NCI-H69 (cell line): ENCODE measurements at regions not wholly inside any gene's neighbourhood (a gene's known extent, or its start where the extent isn't known, plus 50 kb on each side); places are given as distances from the start of the nearest gene placed in this dataset.
A peak's percentile ranks its signal among the peaks of the same experiment; 100 is the strongest.
"Not testable (repeated sequence)": the region's sequence is repeated elsewhere in the genome, so short reads cannot be mapped to it uniquely, and the experiment has no call there.

ENCODE experiments used
- DNase-seq: peaks from one replicate; lab custom pipeline; 2025; lab: John Stamatoyannopoulos, UW

DNA sequence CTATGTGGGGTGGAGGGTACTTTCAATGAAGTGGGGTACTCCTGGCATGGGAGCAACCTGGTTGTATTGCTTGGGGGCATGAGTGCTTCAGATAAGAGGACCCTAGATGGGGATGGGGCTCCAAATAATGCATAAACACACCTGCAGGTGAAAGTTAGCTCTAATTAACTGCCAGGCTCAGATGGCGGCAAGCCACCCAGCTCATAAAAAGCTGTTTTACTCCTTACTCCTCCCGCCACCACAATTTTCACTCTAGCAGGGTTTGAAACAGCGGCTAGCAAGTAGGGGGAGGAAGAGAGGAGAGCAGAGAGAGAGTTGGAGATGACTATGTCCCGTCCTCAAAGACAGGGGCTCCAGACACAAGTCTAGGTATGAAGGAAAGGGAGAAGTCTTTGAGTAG is 117.7 kb upstream of the WSCD1 start:
- peak; percentile 8 for DNase-seq

DNA sequence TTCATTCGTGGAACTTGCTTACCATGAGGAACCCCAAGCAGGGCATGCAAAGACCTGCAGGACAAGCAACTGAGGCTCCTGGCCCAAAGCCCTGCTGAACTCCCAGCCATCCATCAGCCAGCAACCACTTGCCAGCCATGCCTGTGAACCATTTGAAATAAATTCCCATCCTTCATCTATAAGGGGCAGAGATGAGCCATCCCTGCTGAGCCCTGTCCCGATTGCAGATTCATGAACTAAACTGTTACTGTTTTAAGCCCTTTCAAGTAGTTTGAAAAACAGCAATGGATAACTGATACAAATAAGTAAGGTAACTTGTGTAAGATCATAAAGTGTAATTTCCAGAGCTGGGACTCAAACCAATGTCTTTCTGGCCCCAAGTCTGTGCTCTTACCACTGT is 114.4 kb upstream of the WSCD1 start:
- DNase-seq, result no peak

DNA sequence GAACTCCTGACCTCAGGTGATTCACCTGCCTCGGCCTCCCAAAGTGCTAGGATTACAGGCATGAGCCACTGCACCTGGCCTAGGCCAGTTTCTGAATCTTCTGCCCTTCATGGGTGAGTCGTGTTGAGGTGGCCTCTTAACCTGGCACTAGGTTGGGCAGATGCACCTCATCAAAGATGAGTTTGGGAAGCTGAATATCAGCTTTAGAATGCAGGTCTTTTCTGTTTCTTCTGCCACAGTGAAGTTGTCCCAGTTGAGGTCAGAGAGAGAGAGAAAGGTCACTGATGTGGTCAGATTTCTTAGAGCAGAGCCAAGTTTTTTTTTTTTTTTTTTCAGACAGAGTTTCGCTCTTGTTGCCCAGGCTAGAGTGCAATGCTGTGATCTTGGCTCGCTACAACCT is 111.3 kb upstream of the WSCD1 start:
- no peak for DNase-seq

DNA sequence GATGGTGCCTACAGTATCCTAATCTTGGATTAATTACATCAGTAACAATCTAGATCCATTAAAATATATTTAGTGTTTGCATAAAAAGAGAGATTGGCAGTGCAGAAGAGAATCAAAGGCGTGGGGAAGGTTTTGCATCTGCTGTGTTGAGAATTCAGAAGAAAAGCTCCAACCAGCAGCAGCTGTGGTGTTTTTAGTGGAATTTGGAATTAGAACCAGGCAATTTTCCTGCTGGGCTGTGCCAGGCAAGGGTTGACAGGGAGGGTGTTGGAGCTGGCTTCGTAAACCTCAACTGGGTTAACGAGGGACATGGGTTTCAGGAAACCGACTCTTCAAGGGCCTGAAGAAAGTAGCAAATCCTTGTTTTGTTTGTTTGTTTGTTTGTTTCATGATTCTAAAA is 107.8 kb upstream of the WSCD1 start:
- no peak for DNase-seq

DNA sequence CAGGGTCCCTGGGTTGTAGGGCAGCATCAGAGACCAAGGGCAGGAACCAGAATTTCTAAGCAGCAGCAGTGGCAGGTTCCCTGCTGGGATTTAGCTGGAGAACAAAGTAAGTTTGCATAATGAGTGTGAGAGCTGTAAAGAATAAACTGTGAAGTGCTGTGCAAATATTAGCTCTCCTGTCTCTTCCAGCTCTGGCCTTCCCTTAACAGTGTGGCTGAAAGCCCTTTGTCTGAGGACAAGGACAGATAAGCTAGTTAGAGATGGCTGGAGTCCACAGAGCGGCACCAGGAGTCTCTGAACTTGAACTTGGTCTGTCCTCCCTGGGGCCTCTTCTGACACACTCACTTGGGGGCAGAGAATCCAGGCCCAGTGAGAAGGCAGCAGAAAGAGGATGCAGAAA is 98.2 kb upstream of the WSCD1 start:
- DNase-seq, result peak; percentile 79

DNA sequence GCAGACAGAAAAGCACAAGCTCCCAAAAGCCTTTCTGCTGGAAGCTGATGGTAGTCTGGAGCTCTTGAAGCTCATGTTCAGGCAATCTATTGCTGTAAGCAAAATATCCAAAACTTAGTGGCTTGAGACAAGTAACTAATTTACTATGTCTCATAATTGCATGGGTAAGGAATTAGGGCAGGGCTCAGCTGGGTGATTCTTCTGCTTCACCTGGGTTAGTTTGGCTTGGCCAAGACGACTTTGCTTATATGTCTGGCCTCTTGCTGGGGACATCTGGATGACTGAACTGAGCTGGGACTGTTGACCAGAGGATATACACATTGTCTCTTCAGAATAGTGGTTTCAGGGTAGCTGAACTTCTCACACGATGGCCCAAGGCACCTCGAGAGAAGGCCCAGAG is 96.8 kb upstream of the WSCD1 start:
- DNase-seq, result no peak

DNA sequence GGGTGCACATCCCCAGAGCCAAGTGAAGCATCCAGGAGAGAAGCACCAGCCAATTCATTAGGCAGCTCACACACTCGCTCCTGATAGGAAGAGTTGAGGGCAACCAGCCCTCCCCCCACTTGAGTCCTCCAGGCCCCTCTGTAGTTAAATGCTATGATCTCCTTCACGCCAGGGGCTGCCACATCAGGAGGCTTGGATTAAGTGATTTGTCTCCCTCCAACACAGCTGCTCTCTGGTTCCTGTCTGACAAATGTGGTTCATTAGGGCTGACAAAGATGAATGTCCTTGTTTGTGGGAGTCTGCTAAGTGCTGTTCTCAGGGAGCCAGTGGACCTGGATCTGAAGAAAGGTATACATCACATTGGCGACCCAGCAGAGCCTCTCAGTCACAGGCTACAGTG is 94.5 kb upstream of the WSCD1 start:
- peak; percentile 68 for DNase-seq

DNA sequence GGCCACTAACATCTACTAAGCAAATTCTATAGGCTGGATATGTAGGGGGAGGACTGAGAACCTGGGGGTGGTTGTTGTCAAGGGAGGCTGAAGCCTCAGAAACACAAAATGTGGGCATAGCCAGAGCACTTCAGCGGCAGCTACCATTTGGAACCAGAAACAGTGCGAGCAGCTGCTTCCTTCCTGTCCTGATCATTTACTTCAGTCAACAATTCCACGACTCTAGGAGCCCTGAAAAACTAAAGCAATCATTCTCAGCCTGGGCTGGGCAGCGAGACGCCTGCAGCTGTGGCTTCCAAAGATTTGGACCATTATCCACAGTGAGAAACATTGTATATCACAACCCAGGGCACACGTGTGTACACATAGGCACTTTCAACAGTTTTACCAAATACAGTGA is 93.9 kb upstream of the WSCD1 start:
- DNase-seq, result peak; percentile 27

DNA sequence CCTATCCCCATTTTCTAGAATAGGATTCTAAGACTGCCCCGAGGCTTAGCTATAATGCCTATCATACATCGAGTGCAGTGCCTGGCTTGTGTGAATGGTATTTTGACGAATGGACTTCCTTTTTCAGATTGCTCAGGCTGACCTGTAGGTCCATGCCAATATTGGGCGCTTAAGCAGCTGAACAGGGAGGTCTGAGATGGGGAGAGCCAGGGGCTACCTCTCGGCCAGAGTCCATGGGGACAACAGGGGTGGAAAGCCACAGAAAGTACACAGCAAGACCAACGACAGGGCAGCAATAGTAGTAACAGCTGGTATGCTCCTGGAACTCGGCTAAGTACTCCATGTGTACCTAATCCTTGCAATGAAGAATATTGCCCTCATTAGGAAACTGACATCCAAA is 91.7 kb upstream of the WSCD1 start:
- no peak for DNase-seq

DNA sequence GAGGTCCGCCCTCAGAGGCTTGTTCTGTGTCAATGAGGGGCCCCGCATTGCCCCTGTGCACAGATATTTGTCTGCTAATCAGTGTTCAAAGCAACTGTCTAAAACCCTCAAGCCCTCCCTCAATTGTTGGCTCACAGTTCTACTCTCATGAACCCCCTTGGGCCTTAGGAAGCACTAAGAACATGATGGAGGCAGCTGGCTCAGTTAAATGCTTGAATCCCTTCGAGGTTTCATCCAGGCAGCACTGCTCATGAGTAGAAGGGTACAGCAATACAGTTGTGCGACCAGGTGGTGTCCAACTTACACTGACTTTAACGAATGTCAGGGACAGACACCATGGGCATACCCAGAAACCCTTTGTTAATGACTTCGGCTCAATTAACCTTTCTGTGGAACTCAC is 89.2 kb upstream of the WSCD1 start:
- no peak for DNase-seq

DNA sequence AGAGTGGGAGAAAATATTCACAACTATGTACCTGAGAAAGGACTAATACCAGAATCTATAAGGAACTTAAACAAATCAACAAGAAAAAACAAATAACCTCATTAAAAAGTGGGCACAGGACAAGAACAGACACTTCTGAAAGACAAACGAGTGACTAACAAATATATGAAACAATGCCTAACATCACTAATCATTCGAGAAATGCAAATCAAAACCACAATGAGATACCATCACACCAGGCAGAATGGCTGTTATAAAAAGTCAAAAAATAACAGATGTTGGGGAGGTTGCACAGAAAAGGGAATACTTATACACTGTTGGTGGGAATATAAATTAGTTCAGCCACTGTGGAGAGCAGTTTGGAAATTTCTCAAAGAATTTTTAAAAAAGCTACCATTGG is 83.5 kb upstream of the WSCD1 start:
- no peak for DNase-seq

DNA sequence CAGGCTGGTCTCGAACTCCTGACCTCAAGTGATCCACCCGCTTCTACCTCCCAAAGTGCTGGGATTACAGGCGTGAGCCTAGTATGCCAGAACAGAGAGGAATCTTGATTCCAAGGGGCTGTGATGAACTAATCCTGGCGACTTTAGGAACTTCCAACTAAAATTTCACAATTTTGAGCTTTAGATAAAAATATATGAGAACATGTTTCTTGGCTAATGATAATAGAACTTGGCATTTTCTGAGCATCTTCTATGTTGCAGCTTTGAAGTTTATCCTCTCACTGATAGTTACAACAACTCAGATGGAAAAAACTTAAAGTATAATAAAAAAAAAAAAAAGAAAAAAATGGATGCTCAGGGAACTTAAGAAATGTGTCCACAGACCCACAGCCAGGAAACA is 69.8 kb upstream of the WSCD1 start:
- DNase-seq, result no peak

DNA sequence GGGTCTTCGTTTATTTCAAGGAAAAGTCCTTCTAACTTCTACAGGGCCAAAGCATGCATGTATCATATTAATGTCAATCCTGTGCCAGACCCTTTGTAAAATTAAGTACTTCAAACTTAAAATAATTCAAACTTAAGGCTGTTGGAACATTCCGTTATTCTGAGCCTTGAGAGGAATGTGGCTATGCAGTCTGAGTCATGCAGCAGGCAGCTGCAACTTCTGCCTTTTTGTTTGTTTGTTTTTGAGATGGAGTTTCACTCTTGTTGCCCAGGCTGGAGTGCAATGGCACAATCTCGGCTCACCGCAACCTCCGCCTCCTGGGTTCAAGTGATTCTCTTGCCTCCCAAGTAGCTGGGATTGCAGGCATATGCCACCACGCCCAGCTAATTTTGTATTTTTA is 67.0 kb upstream of the WSCD1 start:
- DNase-seq, result not testable (repeated sequence)

DNA sequence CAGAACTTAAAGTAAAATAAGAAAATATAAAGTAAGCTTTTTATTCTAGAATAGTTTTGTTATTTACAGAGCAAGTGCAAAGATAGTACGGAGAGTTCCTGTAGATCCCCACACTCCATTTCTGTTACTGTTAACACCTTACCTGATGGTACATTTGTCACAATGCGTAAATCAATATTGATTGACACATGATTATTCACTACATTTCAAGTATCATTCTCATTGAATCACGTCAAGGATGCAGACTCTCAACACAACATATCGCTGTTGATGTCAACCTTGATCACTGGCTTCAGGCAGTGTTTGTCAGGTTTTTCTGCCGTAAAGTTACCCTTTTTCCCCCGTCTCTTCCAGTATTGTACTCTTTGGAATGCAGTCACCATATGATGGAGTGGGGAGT is 64.2 kb upstream of the WSCD1 start:
- DNase-seq, result no peak

DNA sequence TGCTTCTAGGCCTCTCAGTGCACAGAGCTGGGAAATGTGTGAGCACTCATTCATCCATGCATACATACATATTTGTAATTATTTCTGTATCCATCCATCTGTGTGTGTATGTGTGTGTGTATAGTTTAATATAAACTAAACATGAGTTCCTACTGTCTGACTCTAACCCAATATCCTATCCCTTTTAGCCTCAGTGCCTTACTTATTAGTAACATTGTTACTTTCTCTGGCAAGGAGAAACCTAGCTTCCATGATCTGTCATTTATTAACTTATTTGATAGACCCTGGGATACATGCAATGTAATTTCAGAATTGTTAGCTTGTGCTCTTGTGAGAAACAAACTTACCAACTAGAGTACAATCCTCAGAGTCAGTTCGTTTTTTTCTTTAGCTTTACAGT is 59.0 kb upstream of the WSCD1 start:
- DNase-seq, result no peak

DNA sequence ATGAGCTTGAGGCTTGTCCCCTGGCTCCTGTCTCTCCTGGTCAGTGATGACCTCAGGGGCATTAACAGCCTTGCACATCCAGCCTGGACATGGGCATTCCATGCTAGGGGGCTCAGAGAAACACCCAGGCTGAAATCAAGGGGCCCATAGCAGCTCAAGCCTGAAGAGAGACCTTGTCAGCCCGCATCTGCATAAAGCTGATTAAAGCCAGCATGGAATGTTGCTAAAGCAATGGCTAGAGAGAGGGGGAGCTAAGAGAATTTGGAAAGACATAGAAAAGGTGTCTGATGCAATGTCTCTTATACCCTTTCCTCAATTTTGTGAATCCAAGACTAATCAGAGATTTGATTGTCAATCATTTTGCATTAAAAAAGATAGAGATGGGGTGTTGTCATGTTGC is 51.4 kb upstream of the WSCD1 start:
- no peak for DNase-seq

DNA sequence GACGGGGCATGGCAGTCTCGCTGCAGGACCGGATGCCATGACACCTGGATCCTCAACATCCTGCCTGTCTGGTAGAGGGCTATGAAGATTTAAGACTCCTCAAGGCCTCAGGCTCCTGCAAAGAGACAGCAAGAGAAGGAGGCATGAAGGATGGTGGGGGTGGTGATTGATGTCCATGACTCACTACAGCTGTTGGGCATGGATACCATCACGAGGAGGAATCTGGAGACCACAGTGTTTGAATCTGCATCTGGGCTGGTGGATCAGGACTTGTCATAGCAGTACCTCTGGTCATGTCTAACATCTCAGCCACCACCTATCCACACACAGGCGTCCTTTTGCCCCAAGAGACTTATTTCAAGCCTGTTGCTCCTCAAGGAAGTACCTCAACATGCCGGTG is 50.2 kb upstream of the WSCD1 start:
- DNase-seq, result no peak

DNA sequence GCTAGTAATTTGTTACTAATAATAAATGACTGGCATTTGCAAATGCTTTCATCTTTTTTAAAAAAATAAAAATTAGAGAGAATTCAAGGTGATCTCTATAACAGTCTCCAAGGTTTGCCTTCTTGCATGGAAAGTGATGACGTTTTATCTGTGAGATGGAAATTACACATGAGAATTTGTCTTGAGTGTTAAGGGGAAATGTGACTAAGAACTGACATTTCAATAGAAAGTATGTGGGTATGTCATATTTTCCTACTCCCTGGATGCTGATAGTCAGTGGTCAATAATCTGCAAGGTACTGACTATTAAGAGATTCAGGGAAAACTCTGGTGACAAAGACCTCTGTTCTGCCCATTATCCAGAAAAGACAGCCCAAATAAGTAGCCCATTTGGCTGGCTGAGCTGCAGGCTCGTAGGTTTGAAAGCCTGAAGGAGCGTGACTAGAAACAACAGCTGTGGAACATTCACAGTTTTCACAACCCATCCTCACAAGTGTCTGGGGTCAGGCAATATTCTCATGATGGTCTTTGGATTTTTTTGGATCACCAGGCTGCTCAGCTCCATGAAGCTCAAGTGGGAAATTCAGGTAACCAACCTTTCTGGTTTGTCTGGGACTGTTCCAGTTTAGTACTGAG is 49.7 kb upstream of the WSCD1 start:
- no peak for DNase-seq
